ENCODE measurements at regions not wholly inside any gene's neighbourhood (a gene's known extent, or its start where the extent isn't known, plus 50 kb on each side); places are given as distances from the start of the nearest gene placed in this dataset.

GRCh38 chr4:22162454-22162853 is 213.9 kb upstream of the KCNIP4 start:
- Histone ChIP-seq H3K27me3 (ENCODE audit: insufficient read depth, low read length) (no peaks in the 10 kb centered on the region), H3K4me1 (ENCODE audit: insufficient read depth, low read length) (no peaks in the 10 kb centered on the region), H2AFZ (ENCODE audit: low read depth, low read length) (no peak overlapping the region), H3K9me3 (ENCODE audit: low read length) (no peaks in the 10 kb centered on the region), H3K4me3 (ENCODE audit: low read length) (no peak overlapping the region), H3K36me3 (ENCODE audit: insufficient read depth, low read length) (no peaks in the 10 kb centered on the region)

GRCh38 chr4:22130741-22131140 is 182.2 kb upstream of the KCNIP4 start:
- Histone ChIP-seq H3K9me3 (ENCODE audit: low read length) (no peaks in the 10 kb centered on the region), H3K4me1 (ENCODE audit: insufficient read depth, low read length) (no peaks in the 10 kb centered on the region), H3K36me3 (ENCODE audit: insufficient read depth, low read length) (no peaks in the 10 kb centered on the region), H3K27me3 (ENCODE audit: insufficient read depth, low read length) (no peaks in the 10 kb centered on the region), H2AFZ (ENCODE audit: low read depth, low read length) (no peak overlapping the region), H3K4me3 (ENCODE audit: low read length) (no peak overlapping the region)

GRCh38 chr4:22129454-22130029 is 181.0 kb upstream of the KCNIP4 start:
- Histone ChIP-seq H3K4me1 (ENCODE audit: insufficient read depth, low read length) (no peaks in the 10 kb centered on the region), H3K9me3 (ENCODE audit: low read length) (no peaks in the 10 kb centered on the region), H3K27me3 (ENCODE audit: insufficient read depth, low read length) (no peaks in the 10 kb centered on the region), H2AFZ (ENCODE audit: low read depth, low read length) (no peak overlapping the region), H3K4me3 (ENCODE audit: low read length) (no peak overlapping the region), H3K36me3 (ENCODE audit: insufficient read depth, low read length) (no peaks in the 10 kb centered on the region)

- no peaks in the 10 kb centered on the region for H3K4me1 ChIP-seq (ENCODE audit: insufficient read depth, low read length)
- H2AFZ ChIP-seq (ENCODE audit: low read depth, low read length): no peak overlapping the region
- H3K36me3 ChIP-seq (ENCODE audit: insufficient read depth, low read length): no peaks in the 10 kb centered on the region
- no peaks in the 10 kb centered on the region for H3K27me3 ChIP-seq (ENCODE audit: insufficient read depth, low read length)
- H3K9me3 ChIP-seq (ENCODE audit: low read length): no peaks in the 10 kb centered on the region
- no peak overlapping the region for H3K4me3 ChIP-seq (ENCODE audit: low read length)
Observed at GRCh38 chr4:22122062-22122461, 173.5 kb upstream of the KCNIP4 start.

- no peaks in the 10 kb centered on the region for H3K9me3 ChIP-seq (ENCODE audit: low read length)
- no peak overlapping the region for H3K4me3 ChIP-seq (ENCODE audit: low read length)
- H3K36me3 ChIP-seq (ENCODE audit: insufficient read depth, low read length): no peaks in the 10 kb centered on the region
- H3K4me1 ChIP-seq (ENCODE audit: insufficient read depth, low read length): no peaks in the 10 kb centered on the region
- H2AFZ ChIP-seq (ENCODE audit: low read depth, low read length): no peak overlapping the region
- no peaks in the 10 kb centered on the region for H3K27me3 ChIP-seq (ENCODE audit: insufficient read depth, low read length)
Observed at GRCh38 chr4:22115262-22115661, 166.7 kb upstream of the KCNIP4 start.

GRCh38 chr4:22103768-22104167 is 155.2 kb upstream of the KCNIP4 start:
- Histone ChIP-seq H3K9me3 (ENCODE audit: low read length) (no peaks in the 10 kb centered on the region), H3K27me3 (ENCODE audit: insufficient read depth, low read length) (no peaks in the 10 kb centered on the region), H2AFZ (ENCODE audit: low read depth, low read length) (no peak overlapping the region), H3K4me3 (ENCODE audit: low read length) (no peak overlapping the region), H3K4me1 (ENCODE audit: insufficient read depth, low read length) (no peaks in the 10 kb centered on the region), H3K36me3 (ENCODE audit: insufficient read depth, low read length) (no peaks in the 10 kb centered on the region)

GRCh38 chr4:22099896-22100295 is 151.3 kb upstream of the KCNIP4 start:
- H3K4me1 ChIP-seq (ENCODE audit: insufficient read depth, low read length): no peaks in the 10 kb centered on the region
- H3K36me3 ChIP-seq (ENCODE audit: insufficient read depth, low read length): no peaks in the 10 kb centered on the region
- H3K27me3 ChIP-seq (ENCODE audit: insufficient read depth, low read length): no peaks in the 10 kb centered on the region
- no peaks in the 10 kb centered on the region for H3K9me3 ChIP-seq (ENCODE audit: low read length)
- H3K4me3 ChIP-seq (ENCODE audit: low read length): no peak overlapping the region
- H2AFZ ChIP-seq (ENCODE audit: low read depth, low read length): no peak overlapping the region

GRCh38 chr4:22097596-22097995 is 149.0 kb upstream of the KCNIP4 start:
- H3K27me3 ChIP-seq (ENCODE audit: insufficient read depth, low read length): no peaks in the 10 kb centered on the region
- H3K36me3 ChIP-seq (ENCODE audit: insufficient read depth, low read length): no peaks in the 10 kb centered on the region
- no peak overlapping the region for H3K4me3 ChIP-seq (ENCODE audit: low read length)
- H3K9me3 ChIP-seq (ENCODE audit: low read length): no peaks in the 10 kb centered on the region
- H3K4me1 ChIP-seq (ENCODE audit: insufficient read depth, low read length): no peaks in the 10 kb centered on the region
- no peak overlapping the region for H2AFZ ChIP-seq (ENCODE audit: low read depth, low read length)

- H3K4me1 ChIP-seq (ENCODE audit: insufficient read depth, low read length): peaks cover 11% of the 10 kb centered on the region
- H3K27me3 ChIP-seq (ENCODE audit: insufficient read depth, low read length): no peaks in the 10 kb centered on the region
- H2AFZ ChIP-seq (ENCODE audit: low read depth, low read length): no peak overlapping the region
- H3K36me3 ChIP-seq (ENCODE audit: insufficient read depth, low read length): no peaks in the 10 kb centered on the region
- no peak overlapping the region for H3K4me3 ChIP-seq (ENCODE audit: low read length)
- no peaks in the 10 kb centered on the region for H3K9me3 ChIP-seq (ENCODE audit: low read length)
Observed at GRCh38 chr4:22094217-22094616, 145.6 kb upstream of the KCNIP4 start.

GRCh38 chr4:22093126-22093525 is 144.6 kb upstream of the KCNIP4 start:
- no peak overlapping the region for H2AFZ ChIP-seq (ENCODE audit: low read depth, low read length)
- peaks cover 11% of the 10 kb centered on the region for H3K4me1 ChIP-seq (ENCODE audit: insufficient read depth, low read length)
- no peak overlapping the region for H3K4me3 ChIP-seq (ENCODE audit: low read length)
- no peaks in the 10 kb centered on the region for H3K36me3 ChIP-seq (ENCODE audit: insufficient read depth, low read length)
- no peaks in the 10 kb centered on the region for H3K27me3 ChIP-seq (ENCODE audit: insufficient read depth, low read length)
- H3K9me3 ChIP-seq (ENCODE audit: low read length): no peaks in the 10 kb centered on the region

GRCh38 chr4:22091906-22092305 is 143.3 kb upstream of the KCNIP4 start:
- H3K4me1 ChIP-seq (ENCODE audit: insufficient read depth, low read length): peaks cover 11% of the 10 kb centered on the region
- no peaks in the 10 kb centered on the region for H3K9me3 ChIP-seq (ENCODE audit: low read length)
- H3K27me3 ChIP-seq (ENCODE audit: insufficient read depth, low read length): no peaks in the 10 kb centered on the region
- no peak overlapping the region for H3K4me3 ChIP-seq (ENCODE audit: low read length)
- no peak overlapping the region for H2AFZ ChIP-seq (ENCODE audit: low read depth, low read length)
- no peaks in the 10 kb centered on the region for H3K36me3 ChIP-seq (ENCODE audit: insufficient read depth, low read length)

- Histone ChIP-seq H3K4me3 (ENCODE audit: low read length) (no peak overlapping the region), H2AFZ (ENCODE audit: low read depth, low read length) (peak overlapping the region; percentile 77)
Observed at GRCh38 chr4:22091352-22091717, 142.8 kb upstream of the KCNIP4 start.

GRCh38 chr4:22090661-22091351 is 142.2 kb upstream of the KCNIP4 start:
- Histone ChIP-seq H2AFZ (ENCODE audit: low read depth, low read length) (peak overlapping the region; percentile 77), H3K36me3 (ENCODE audit: insufficient read depth, low read length) (no peaks in the 10 kb centered on the region), H3K9me3 (ENCODE audit: low read length) (no peaks in the 10 kb centered on the region), H3K27me3 (ENCODE audit: insufficient read depth, low read length) (no peaks in the 10 kb centered on the region), H3K4me1 (ENCODE audit: insufficient read depth, low read length) (peaks cover 11% of the 10 kb centered on the region), H3K4me3 (ENCODE audit: low read length) (no peak overlapping the region)

More at GRCh38 chr4:22091352-22091717, 142.8 kb upstream of the KCNIP4 start:
- Histone ChIP-seq H3K9me3 (ENCODE audit: low read length) (no peaks in the 10 kb centered on the region), H3K36me3 (ENCODE audit: insufficient read depth, low read length) (no peaks in the 10 kb centered on the region), H3K4me1 (ENCODE audit: insufficient read depth, low read length) (peaks cover 11% of the 10 kb centered on the region), H3K27me3 (ENCODE audit: insufficient read depth, low read length) (no peaks in the 10 kb centered on the region)

GRCh38 chr4:22077571-22077970 is 129.0 kb upstream of the KCNIP4 start:
- H3K9me3 ChIP-seq (ENCODE audit: low read length): no peaks in the 10 kb centered on the region
- no peak overlapping the region for H2AFZ ChIP-seq (ENCODE audit: low read depth, low read length)
- no peak overlapping the region for H3K4me3 ChIP-seq (ENCODE audit: low read length)
- no peaks in the 10 kb centered on the region for H3K36me3 ChIP-seq (ENCODE audit: insufficient read depth, low read length)
- no peaks in the 10 kb centered on the region for H3K27me3 ChIP-seq (ENCODE audit: insufficient read depth, low read length)
- H3K4me1 ChIP-seq (ENCODE audit: insufficient read depth, low read length): no peaks in the 10 kb centered on the region

Data from neuron (in vitro differentiated cells).